SK-N-SH (cell line): ENCODE measurements at regions not wholly inside any gene's neighbourhood (a gene's known extent, or its start where the extent isn't known, plus 50 kb on each side); places are given as distances from the start of the nearest gene placed in this dataset.

ENCODE experiments used
- CTCF ChIA-PET: fragments of 300-600, 350-600 bp; formaldehyde crosslinking; extraction: SDS; loops from one replicate; lab custom pipeline; 2021; lab: Yijun Ruan, JAX
- POLR2A ChIA-PET: fragments of 350-600 bp; sonication (Branson Sonifier 250); formaldehyde crosslinking; extraction: SDS; loops from one replicate; lab custom pipeline; 2020; ENCODE audit warnings: antibody characterized with exemption, inconsistent platforms; lab: Yijun Ruan, JAX
- DNase-seq: peaks from one replicate; pipeline ENCODE4 v3.0.0; 2012
- H2AFZ ChIP-seq: fragments of 200-600 bp; sonication (generic); 2 replicates; pipeline ENCODE4 v1.8.1; 2016; ENCODE audit warnings: antibody characterized with exemption, mild to moderate bottlenecking, low read depth
- H3F3A ChIP-seq: fragments of 200-600 bp; sonication (generic); replicated peaks from 2 replicates; pipeline ENCODE3; 2016; ENCODE audit warnings: antibody characterized with exemption, mild to moderate bottlenecking; ENCODE audit not compliant: insufficient read depth
- H3K27ac ChIP-seq, 2 experiments: fragments of 200-500 bp in 1 of 2; fragments of 200-600 bp in 1 of 2; sonication (Bioruptor generic) in 1 of 2; sonication (generic), shearing (Covaris generic) in 1 of 2; 2 replicates each; pipeline versions ENCODE4 v1.5.1 to v1.6.1; 2014 to 2016; ENCODE audit warnings: low read depth in 2 of 2, inconsistent platforms in 1 of 2, low read length in 1 of 2, mild to moderate bottlenecking in 1 of 2, mixed read lengths in 1 of 2
- H3K27me3 ChIP-seq: fragments of 200-600 bp; sonication (generic), shearing (Covaris generic); 2 replicates; pipeline ENCODE4 v1.6.1; 2016; ENCODE audit warnings: mixed run types; ENCODE audit not compliant: insufficient read depth
- H3K36me3 ChIP-seq, 2 experiments: fragments of 200-500 bp in 1 of 2; fragments of 200-600 bp in 1 of 2; sonication (Bioruptor generic) in 1 of 2; sonication (generic) in 1 of 2; replicated peaks in 1 of 2; 2 replicates each; pipeline versions ENCODE3 to v1.5.1; 2014 to 2016; ENCODE audit warnings: low read length in 1 of 2, mild to moderate bottlenecking in 1 of 2; ENCODE audit not compliant: insufficient read depth in 2 of 2, control insufficient read depth in 1 of 2
- H3K4me1 ChIP-seq, 2 experiments: fragments of 200-500 bp in 1 of 2; fragments of 200-600 bp in 1 of 2; sonication (Bioruptor generic) in 1 of 2; sonication (generic), shearing (Covaris generic) in 1 of 2; 2 replicates each; pipeline versions ENCODE4 v1.5.1 to v1.6.1; 2014 to 2016; ENCODE audit warnings: low read depth in 1 of 2, low read length in 1 of 2, mixed run types in 1 of 2; ENCODE audit not compliant: insufficient read depth in 2 of 2, control insufficient read depth in 1 of 2
- H3K4me2 ChIP-seq: fragments of 200-600 bp; sonication (generic), shearing (Covaris generic); 2 replicates; pipeline ENCODE4 v1.6.1; 2017; ENCODE audit warnings: mixed run types
- H3K4me3 ChIP-seq, 2 experiments: fragments of 200-500 bp in 1 of 2; fragments of 200-600 bp in 1 of 2; sonication (Bioruptor generic) in 1 of 2; sonication (generic), shearing (Covaris generic) in 1 of 2; 2 replicates each; pipeline versions ENCODE4 v1.5.1 to v1.8.1; 2014 to 2016; ENCODE audit warnings: low read depth in 2 of 2, inconsistent platforms in 1 of 2, low read length in 1 of 2, mild to moderate bottlenecking in 1 of 2, mixed read lengths in 1 of 2, moderate library complexity in 1 of 2
- H3K79me2 ChIP-seq: fragments of 200-600 bp; sonication (generic); 2 replicates; pipeline ENCODE4 v1.8.1; 2017; ENCODE audit warnings: mild to moderate bottlenecking; ENCODE audit not compliant: insufficient read depth
- H3K9ac ChIP-seq: fragments of 200-600 bp; sonication (generic); 2 replicates; pipeline ENCODE4 v1.6.1; 2017; ENCODE audit warnings: mixed run types
- H3K9me2 ChIP-seq: fragments of 200-600 bp; sonication (generic); 2 replicates; pipeline ENCODE4 v1.6.1; 2017; ENCODE audit warnings: mixed run types
- H3K9me3 ChIP-seq: fragments of 200-600 bp; sonication (generic); 2 replicates; pipeline ENCODE4 v1.6.1; 2017; ENCODE audit warnings: mixed run types, mild to moderate bottlenecking, moderate library complexity
- H4K20me1 ChIP-seq: fragments of 200-600 bp; sonication (generic); 2 replicates; pipeline ENCODE4 v1.6.1; 2017; ENCODE audit warnings: mild to moderate bottlenecking, mixed run types; ENCODE audit not compliant: insufficient read depth
- CHD2 ChIP-seq: fragments of 150-350 bp; IDR thresholded peaks from 2 replicates; pipeline ENCODE4 v1.6.1; 2018; ENCODE audit warnings: low read length; ENCODE audit not compliant: partially characterized antibody
- ELF1 ChIP-seq: IDR thresholded peaks from 2 replicates; pipeline ENCODE4 v1.4.0; 2012
- EP300 ChIP-seq, 2 experiments: IDR thresholded peaks; 2 replicates each; pipeline versions ENCODE4 v1.4.0 to v1.6.1; 2012; ENCODE audit warnings: borderline replicate concordance in 1 of 2, low read depth in 1 of 2, low read length in 1 of 2
- FOXJ3 ChIP-seq: sonication (generic); formaldehyde crosslinking; IDR thresholded peaks from 2 replicates; pipeline ENCODE4 v1.5.1; 2020; ENCODE audit warnings: mild to moderate bottlenecking, missing genetic modification reagents
- FOXM1 ChIP-seq: IDR thresholded peaks from 2 replicates; pipeline ENCODE4 v1.4.0; 2012; ENCODE audit warnings: low read depth, mild to moderate bottlenecking
- IRF3 ChIP-seq: fragments of 150-350 bp; IDR thresholded peaks from 2 replicates; pipeline ENCODE4 v1.6.1; 2016; ENCODE audit warnings: mild to moderate bottlenecking, low read depth, low read length
- JUND ChIP-seq: IDR thresholded peaks from 2 replicates; pipeline ENCODE4 v1.4.0; 2012
- MXI1 ChIP-seq: IDR thresholded peaks from 2 replicates; pipeline ENCODE4 v1.6.1; 2012; ENCODE audit warnings: mild to moderate bottlenecking, low read depth, low read length, improper control_type of control experiment
- NFIC ChIP-seq: IDR thresholded peaks from 2 replicates; pipeline ENCODE4 v1.4.0; 2012; ENCODE audit warnings: borderline replicate concordance
- NRF1 ChIP-seq: IDR thresholded peaks from 2 replicates; pipeline ENCODE4 v1.6.1; 2012; ENCODE audit warnings: low read depth, mild to moderate bottlenecking, low read length
- PBX3 ChIP-seq: IDR thresholded peaks from 2 replicates; pipeline ENCODE4; 2012
- RAD21 ChIP-seq: IDR thresholded peaks from 2 replicates; pipeline ENCODE4 v1.6.1; 2012; ENCODE audit warnings: mild to moderate bottlenecking, low read length
- RCOR1 ChIP-seq: fragments of 150-350 bp; IDR thresholded peaks from 2 replicates; pipeline ENCODE4 v1.6.1; 2017; ENCODE audit warnings: antibody characterized with exemption, low read length
- REST ChIP-seq: IDR thresholded peaks from 2 replicates; pipeline ENCODE4 v1.6.1; 2012; ENCODE audit warnings: mild to moderate bottlenecking, low read depth, low read length, moderate library complexity
- RXRA ChIP-seq: IDR thresholded peaks from 2 replicates; pipeline ENCODE4 v1.4.0; 2012; ENCODE audit warnings: low read depth, mild to moderate bottlenecking, borderline replicate concordance
- SMC3 ChIP-seq: IDR thresholded peaks from 2 replicates; pipeline ENCODE4 v1.6.1; 2012; ENCODE audit warnings: low read depth, low read length, improper control_type of control experiment
- TEAD4 ChIP-seq: IDR thresholded peaks from 2 replicates; pipeline ENCODE4 v1.4.0; 2012; ENCODE audit warnings: mild to moderate bottlenecking, borderline replicate concordance; ENCODE audit not compliant: insufficient read depth
- USF2 ChIP-seq: fragments of 150-350 bp; IDR thresholded peaks from 2 replicates; pipeline ENCODE4 v1.6.1; 2017; ENCODE audit warnings: antibody characterized with exemption, low read length, low read depth, borderline replicate concordance
- YY1 ChIP-seq: IDR thresholded peaks from 2 replicates; pipeline ENCODE4 v1.4.0; 2012; ENCODE audit warnings: low read depth, mild to moderate bottlenecking
- ZBTB33 ChIP-seq: IDR thresholded peaks from 2 replicates; pipeline ENCODE4 v1.4.0; 2012; ENCODE audit warnings: low read depth, borderline replicate concordance
- WGBS: methylation state at CpG from one replicate; pipeline ENCODE4 v1.1.6; 2017; ENCODE audit warnings: low lambda C conversion rate; 5-methylcytosine and 5-hydroxymethylcytosine counted together

- H3K9ac ChIP-seq: no peak overlapping the region
- H3K9me3 ChIP-seq: no peaks in the 10 kb centered on the region
- no peak for DNase-seq
- WGBS: 55% methylated on average over 4 of the region's 4 CpGs
- CTCF ChIA-PET: no interaction called here
- peaks cover 3% of the 10 kb centered on the region for H3F3A ChIP-seq
- TF ChIP-seq REST (no peak), RAD21 (no peak), NFIC (no peak), RXRA (no peak), YY1 (no peak), CHD2 (no peak), EP300 (IDR thresholded peaks at IDR 0.05; ENCODE audit: borderline replicate concordance in 1 of 2, low read depth in 1 of 2, low read length in 1 of 2) (no peak), MXI1 (no peak), ZBTB33 (no peak), IRF3 (no peak), USF2 (no peak), RCOR1 (no peak), ELF1 (no peak), NRF1 (no peak), TEAD4 (no peak), PBX3 (no peak), SMC3 (no peak), JUND (no peak), FOXM1 (no peak), FOXJ3 (no peak)
- TF ChIP-seq, all 33 proteins: peak for 0
- Histone ChIP-seq H3K27ac (no peak overlapping the region), H3K36me3 (no peaks in the 10 kb centered on the region), H3K4me1 (peaks cover 0 to 5% of the 10 kb centered on the region in 2 experiments; a peak in 3 of 4 replicates), H3K9me2 (no peaks in the 10 kb centered on the region), H4K20me1 (no peaks in the 10 kb centered on the region), H3K4me2 (no peak overlapping the region), H2AFZ (no peak overlapping the region), H3K79me2 (no peaks in the 10 kb centered on the region), H3K27me3 (no peaks in the 10 kb centered on the region), H3K4me3 (no peak overlapping the region)
- POLR2A ChIA-PET: no interaction called here
Measured at GRCh38 chr5:155087036-155087435, 73.5 kb downstream of the KIF4B start.
